ENCODE measurements at regions not wholly inside any gene's neighbourhood (a gene's known extent, or its start where the extent isn't known, plus 50 kb on each side); places are given as distances from the start of the nearest gene placed in this dataset.
"Not testable (repeated sequence)": the region's sequence is repeated elsewhere in the genome, so short reads cannot be mapped to it uniquely, and the experiment has no call there.

DNA sequence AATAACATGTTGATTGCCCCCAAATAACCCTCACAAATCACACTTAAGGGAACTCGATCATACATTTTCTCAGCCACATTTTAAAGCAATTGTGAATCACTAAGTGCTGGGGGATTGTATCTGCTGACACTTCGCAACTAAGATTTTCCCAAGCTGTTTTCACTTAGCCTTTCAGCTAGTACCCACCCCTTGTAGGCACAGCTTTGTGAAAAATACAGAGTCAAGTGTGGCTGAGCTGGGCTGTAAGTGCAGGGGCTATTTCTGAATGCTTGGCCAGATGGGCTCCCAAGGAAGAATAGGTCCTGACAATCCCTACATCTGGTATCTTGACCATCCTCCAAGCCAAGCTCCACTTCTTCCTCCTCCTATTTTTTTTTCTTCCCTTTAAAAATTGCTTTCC, 289.2 kb upstream of the NMUR2 start:
- no peaks in the 10 kb centered on the region for H3K4me1 Mint-ChIP-seq (ENCODE audit: low read depth)
- DNase-seq (ENCODE audit: low spot score) = no peak
- no peaks in the 10 kb centered on the region for H3K27me3 Mint-ChIP-seq (ENCODE audit: insufficient read depth)
- no peak overlapping the region for H3K4me3 Mint-ChIP-seq
- no peak overlapping the region for H3K27ac Mint-ChIP-seq
- H3K36me3 Mint-ChIP-seq (ENCODE audit: low read depth) = no peaks in the 10 kb centered on the region
- H3K9me3 Mint-ChIP-seq = no peaks in the 10 kb centered on the region
- intact Hi-C loops (cut with micrococcal nuclease) = no loop called here

DNA sequence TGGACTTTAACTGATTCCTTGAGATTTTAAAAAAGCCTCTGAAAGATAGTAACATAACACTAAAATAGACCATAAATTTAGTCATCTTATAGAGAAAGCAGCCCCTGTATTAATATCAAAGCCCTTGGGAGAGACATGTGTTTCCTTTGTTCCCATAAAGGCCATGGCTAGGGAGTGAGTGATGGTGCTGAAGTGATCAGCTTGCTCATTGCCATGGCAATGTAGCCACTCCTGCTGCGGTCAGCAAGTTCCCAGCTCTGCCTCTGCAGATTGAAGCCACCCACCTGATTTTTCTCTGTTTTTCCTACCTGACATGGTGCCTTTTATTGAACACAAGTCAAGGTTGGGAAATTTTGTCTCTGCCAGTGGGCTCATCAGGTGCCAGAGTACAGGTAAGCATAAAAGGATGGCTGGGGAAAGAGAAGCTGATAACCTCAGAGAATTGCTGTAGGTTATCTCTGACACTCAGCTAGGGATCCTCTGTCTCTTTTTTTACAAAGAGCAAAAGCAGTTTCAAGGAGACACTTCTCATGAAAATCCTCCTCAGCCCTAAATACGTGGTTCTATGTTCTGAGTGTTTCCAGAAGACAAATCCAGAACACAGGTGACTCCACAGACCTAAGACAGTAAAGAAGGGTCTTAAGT, 296.3 kb upstream of the NMUR2 start:
- H3K36me3 Mint-ChIP-seq (ENCODE audit: low read depth) = no peaks in the 10 kb centered on the region

DNA sequence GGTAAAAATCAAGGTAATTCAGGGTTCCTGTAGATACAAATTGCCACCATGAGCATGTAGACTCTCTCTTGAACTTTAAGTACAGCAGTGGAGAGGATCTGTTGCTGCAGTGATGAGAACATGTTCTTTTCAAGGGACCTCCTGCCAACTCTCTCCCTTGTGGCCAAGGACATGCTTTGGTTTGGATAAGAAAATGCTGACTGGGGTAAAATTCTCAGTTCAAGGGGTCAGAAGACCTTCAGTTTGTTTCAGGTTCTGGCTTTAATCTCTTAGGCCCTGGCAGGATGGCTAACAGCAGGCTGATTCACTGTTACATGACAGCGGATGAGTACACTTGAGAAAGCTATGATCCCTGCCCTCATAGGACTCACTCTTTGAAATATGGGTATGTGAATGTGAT, 299.2 kb upstream of the NMUR2 start:
- Mint-ChIP-seq H3K4me3 (no peak overlapping the region), H3K27ac (no peak overlapping the region), H3K27me3 (ENCODE audit: insufficient read depth) (no peaks in the 10 kb centered on the region), H3K36me3 (ENCODE audit: low read depth) (no peaks in the 10 kb centered on the region), H3K9me3 (no peaks in the 10 kb centered on the region), H3K4me1 (ENCODE audit: low read depth) (no peaks in the 10 kb centered on the region)
- intact Hi-C loops (cut with micrococcal nuclease) = no loop called here
- no peak for DNase-seq (ENCODE audit: low spot score)

More for the DNA sequence above, 296.3 kb upstream of the NMUR2 start:
- H3K27ac Mint-ChIP-seq = no peak overlapping the region
- no peak overlapping the region for H3K4me3 Mint-ChIP-seq
- H3K4me1 Mint-ChIP-seq (ENCODE audit: low read depth) = no peaks in the 10 kb centered on the region
- no peaks in the 10 kb centered on the region for H3K27me3 Mint-ChIP-seq (ENCODE audit: insufficient read depth)
- H3K9me3 Mint-ChIP-seq = no peaks in the 10 kb centered on the region
- intact Hi-C loops (cut with micrococcal nuclease) = no loop called here
- no peak for DNase-seq (ENCODE audit: low spot score)

DNA sequence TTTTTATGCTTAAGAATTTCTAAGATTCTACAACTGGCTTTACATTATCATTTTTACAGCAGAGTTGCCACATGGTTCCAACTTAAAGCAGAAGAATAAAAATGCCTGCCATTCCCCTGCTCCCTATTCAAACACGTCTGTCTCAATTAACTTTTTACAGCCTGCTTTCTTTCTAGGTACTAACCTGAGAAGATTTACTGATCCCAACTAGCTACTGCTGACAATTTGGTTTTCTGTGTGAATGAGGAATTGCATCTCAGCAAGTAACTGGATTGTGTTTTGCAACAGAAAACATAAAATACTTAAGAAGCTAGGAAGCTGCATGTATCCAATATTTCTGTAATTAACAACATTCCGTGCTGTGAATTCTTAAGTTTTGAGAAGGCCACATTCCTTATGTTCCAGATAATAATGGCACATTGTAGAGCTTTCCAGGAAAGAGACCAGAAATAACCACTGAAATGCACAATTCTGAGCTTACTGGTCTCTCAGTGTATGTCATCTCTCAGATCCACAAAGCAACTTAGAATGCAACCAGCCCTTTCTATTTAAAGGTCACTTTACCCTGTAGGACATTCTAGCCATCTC, 306.8 kb upstream of the NMUR2 start:
- Mint-ChIP-seq H3K9me3 (peaks cover 4% of the 10 kb centered on the region), H3K4me3 (no peak overlapping the region), H3K27ac (no peak overlapping the region), H3K36me3 (ENCODE audit: low read depth) (no peaks in the 10 kb centered on the region), H3K27me3 (ENCODE audit: insufficient read depth) (no peaks in the 10 kb centered on the region), H3K4me1 (ENCODE audit: low read depth) (no peaks in the 10 kb centered on the region)
- DNase-seq (ENCODE audit: low spot score) = no peak
- intact Hi-C loops (cut with micrococcal nuclease) = no loop called here

DNA sequence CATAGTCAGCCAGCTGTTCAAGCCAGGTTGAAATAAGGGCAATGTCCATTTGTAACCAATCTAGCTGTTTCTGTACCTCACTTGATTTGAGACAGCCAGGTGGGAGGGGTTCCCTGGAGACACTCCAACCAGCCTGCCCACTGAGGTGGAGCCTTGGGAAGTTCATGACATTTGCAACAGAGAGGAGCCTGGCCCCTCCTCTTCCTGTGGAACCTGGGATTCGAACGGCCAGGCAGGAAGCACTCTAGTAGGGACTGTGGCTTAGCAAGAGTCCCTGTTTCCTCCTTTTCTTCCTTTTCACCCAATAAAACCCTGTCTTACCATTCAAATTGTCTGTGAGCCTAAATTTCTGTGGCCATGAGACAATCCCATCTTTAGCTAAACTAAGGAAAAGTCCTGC, 312.3 kb upstream of the NMUR2 start:
- Mint-ChIP-seq H3K27me3 (ENCODE audit: insufficient read depth) (no peaks in the 10 kb centered on the region), H3K36me3 (ENCODE audit: low read depth) (no peaks in the 10 kb centered on the region), H3K4me1 (ENCODE audit: low read depth) (no peaks in the 10 kb centered on the region), H3K9me3 (peaks cover 17% of the 10 kb centered on the region), H3K27ac (no peak overlapping the region), H3K4me3 (no peak overlapping the region)
- intact Hi-C loops (cut with micrococcal nuclease) = no loop called here
- DNase-seq (ENCODE audit: low spot score) = no peak

DNA sequence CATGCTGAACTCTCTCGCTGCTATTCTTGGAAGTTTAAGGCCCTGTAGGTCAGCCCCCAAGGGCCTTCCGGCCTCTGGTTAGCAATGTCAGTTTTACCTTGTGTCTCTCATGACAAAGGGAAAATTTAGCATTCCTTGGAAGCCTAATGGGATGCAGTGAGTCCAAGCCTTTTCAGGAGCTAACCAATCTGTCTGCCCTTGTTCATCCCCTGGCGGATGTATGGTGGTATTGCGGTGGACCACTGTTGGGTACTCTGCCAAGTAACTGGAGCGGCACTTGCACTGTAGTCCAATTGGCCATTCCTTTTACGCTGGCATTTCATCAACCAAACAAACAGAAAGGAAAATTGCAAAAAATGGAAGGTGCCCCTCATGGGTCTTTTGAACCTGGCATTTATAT, 318.4 kb upstream of the NMUR2 start:
- H3K27ac Mint-ChIP-seq = no peak overlapping the region
- peaks cover 27% of the 10 kb centered on the region for H3K9me3 Mint-ChIP-seq
- no peak for DNase-seq (ENCODE audit: low spot score)
- intact Hi-C loops (cut with micrococcal nuclease) = no loop called here
- no peaks in the 10 kb centered on the region for H3K4me1 Mint-ChIP-seq (ENCODE audit: low read depth)
- H3K4me3 Mint-ChIP-seq = no peak overlapping the region
- no peaks in the 10 kb centered on the region for H3K36me3 Mint-ChIP-seq (ENCODE audit: low read depth)
- H3K27me3 Mint-ChIP-seq (ENCODE audit: insufficient read depth) = no peaks in the 10 kb centered on the region

DNA sequence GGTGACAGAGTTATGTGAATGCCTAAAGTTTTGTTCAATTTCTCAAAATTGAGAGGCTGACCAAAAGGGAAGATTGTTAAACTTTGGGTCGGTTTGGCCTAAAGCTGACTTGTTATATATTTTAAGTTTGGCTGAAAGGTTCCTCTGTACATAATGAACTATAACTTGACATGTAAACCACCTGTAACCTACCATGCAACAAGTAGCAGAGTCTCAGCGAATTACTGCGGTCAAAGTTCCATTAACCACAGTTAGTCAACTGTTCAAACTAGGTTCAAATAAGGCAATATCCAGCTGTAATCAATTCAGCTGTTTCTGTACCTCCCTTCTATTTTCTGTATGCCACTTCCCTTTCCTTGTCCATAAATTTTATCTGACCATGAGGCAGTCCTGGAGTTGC, 325.1 kb upstream of the NMUR2 start:
- no peak for DNase-seq (ENCODE audit: low spot score)
- Mint-ChIP-seq H3K9me3 (no peaks in the 10 kb centered on the region), H3K27ac (no peak overlapping the region), H3K4me3 (no peak overlapping the region), H3K36me3 (ENCODE audit: low read depth) (no peaks in the 10 kb centered on the region), H3K4me1 (ENCODE audit: low read depth) (no peaks in the 10 kb centered on the region), H3K27me3 (ENCODE audit: insufficient read depth) (no peaks in the 10 kb centered on the region)
- intact Hi-C loops (cut with micrococcal nuclease) = no loop called here

DNA sequence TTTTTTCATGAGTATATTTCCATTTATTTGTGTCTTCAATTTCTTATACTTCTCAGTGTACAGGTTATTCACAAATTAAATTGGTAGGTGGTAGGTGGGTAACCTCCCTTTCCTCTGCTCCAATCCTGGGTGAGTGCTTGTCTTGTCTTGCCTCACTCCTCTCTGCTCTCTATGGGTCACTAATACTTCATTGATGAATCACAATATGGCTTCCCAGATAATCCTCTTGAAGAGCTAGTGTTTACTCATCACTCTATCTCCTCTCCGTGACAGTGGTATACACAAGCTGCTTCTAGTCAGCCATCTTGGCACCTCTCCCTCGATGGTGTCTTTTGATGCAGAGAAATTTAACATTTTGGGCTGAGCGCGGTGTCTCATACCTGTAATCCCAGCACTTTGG, 331.8 kb upstream of the NMUR2 start:
- peaks cover 9% of the 10 kb centered on the region for H3K9me3 Mint-ChIP-seq
- no peak overlapping the region for H3K4me3 Mint-ChIP-seq
- no peaks in the 10 kb centered on the region for H3K4me1 Mint-ChIP-seq (ENCODE audit: low read depth)
- no peaks in the 10 kb centered on the region for H3K27me3 Mint-ChIP-seq (ENCODE audit: insufficient read depth)
- H3K36me3 Mint-ChIP-seq (ENCODE audit: low read depth) = no peaks in the 10 kb centered on the region
- no peak overlapping the region for H3K27ac Mint-ChIP-seq
- intact Hi-C loops (cut with micrococcal nuclease) = no loop called here
- DNase-seq (ENCODE audit: low spot score) = no peak

DNA sequence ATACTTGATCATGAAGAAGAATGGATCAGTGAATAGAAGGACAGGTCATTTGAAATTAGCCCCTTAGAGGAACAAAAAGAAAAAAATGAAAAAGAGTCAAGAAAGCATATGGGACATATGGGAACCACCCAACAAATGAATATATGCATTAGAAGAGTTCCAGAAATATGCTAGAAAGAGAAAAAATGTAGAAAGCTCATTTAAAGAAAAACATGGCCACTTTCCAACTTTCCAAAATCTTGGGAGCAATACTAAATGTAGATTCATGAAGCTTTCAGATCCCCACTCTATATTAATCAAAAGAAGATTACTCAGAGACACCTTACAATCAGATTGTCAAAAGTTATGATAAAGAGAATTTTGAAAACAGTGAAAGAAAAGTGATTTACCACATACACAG, 334.8 kb upstream of the NMUR2 start:
- DNase-seq (ENCODE audit: low spot score) = no peak
- Mint-ChIP-seq H3K4me1 (ENCODE audit: low read depth) (no peaks in the 10 kb centered on the region), H3K27me3 (ENCODE audit: insufficient read depth) (no peaks in the 10 kb centered on the region), H3K4me3 (no peak overlapping the region), H3K27ac (no peak overlapping the region), H3K36me3 (ENCODE audit: low read depth) (no peaks in the 10 kb centered on the region), H3K9me3 (peaks cover 13% of the 10 kb centered on the region)
- intact Hi-C loops (cut with micrococcal nuclease) = no loop called here

DNA sequence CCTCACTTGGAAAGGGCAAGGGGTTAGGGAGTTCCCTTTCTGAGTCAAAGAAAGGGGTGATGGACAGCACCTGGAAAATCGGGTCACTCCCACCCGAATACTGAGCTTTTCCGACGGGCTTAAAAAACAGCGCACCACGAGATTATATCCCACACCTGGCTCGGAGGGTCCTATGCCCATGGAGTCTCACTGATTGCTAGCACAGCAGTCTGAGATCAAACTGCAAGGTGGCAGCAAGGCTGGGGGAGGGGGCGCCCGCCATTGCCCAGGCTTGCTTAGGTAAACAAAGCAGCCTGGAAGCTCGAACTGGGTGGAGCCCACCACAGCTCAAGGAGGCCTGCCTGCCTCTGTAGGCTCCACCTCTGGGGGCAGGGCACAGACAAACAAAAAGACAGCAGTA, 336.0 kb upstream of the NMUR2 start:
- H3K4me1 Mint-ChIP-seq (ENCODE audit: low read depth); H3K4me3 Mint-ChIP-seq; intact Hi-C loops (cut with micrococcal nuclease); H3K27me3 Mint-ChIP-seq (ENCODE audit: insufficient read depth); H3K27ac Mint-ChIP-seq; DNase-seq (ENCODE audit: low spot score); H3K36me3 Mint-ChIP-seq (ENCODE audit: low read depth): not testable (repeated sequence)
- H3K9me3 Mint-ChIP-seq = peaks cover 13% of the 10 kb centered on the region

DNA sequence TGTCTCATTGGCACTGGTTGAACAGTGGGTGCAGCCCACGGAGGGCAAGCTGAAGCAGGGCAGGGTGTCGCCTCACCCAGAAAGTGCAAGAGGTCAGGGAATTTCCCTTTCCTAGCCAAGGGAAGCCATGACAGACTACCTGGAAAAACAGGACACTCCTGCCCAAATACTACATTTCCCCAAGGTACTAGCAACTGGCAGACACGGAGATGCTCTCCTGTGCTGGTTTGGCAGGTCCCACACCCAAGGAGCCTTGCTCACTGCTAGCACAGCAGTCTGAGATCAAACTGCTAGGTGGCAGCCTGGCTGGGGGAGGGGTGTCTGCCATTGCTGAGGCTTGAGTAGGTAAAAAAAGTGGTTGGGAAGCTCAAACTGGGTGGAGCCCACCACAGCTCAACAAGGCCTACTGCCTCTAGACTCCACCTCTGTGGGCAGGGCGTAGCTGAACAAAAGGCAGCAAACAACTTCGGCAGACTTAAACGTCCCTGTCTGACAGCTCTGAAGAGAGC, 382.7 kb upstream of the NMUR2 start:
- H3K36me3 Mint-ChIP-seq (ENCODE audit: low read depth); intact Hi-C loops (cut with micrococcal nuclease); H3K4me3 Mint-ChIP-seq; H3K27ac Mint-ChIP-seq; H3K4me1 Mint-ChIP-seq (ENCODE audit: low read depth); DNase-seq (ENCODE audit: low spot score); H3K27me3 Mint-ChIP-seq (ENCODE audit: insufficient read depth): not testable (repeated sequence)
- H3K9me3 Mint-ChIP-seq = peaks cover 13% of the 10 kb centered on the region

DNA sequence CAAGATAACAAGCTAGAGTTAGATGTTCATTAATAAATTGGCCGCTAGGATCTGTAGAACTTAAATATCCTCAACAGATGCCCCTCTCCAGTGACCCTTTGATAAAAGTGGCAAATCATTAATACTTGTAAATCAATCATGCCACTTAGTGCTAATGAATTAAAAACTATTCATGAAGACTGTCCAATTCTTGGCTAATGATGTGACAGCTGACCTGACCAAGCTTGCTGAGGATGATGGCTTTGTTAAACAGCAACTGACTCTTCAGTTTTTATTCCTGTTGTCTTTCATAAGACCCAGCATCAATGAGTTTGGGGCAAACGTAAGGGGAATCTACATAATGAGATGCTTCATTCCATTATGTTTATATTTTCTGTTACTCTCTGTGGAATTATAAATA, 396.8 kb upstream of the NMUR2 start:
- Mint-ChIP-seq H3K27me3 (ENCODE audit: insufficient read depth) (no peaks in the 10 kb centered on the region), H3K4me1 (ENCODE audit: low read depth) (no peaks in the 10 kb centered on the region), H3K9me3 (peaks cover 4% of the 10 kb centered on the region), H3K36me3 (ENCODE audit: low read depth) (no peaks in the 10 kb centered on the region), H3K27ac (no peak overlapping the region), H3K4me3 (no peak overlapping the region)
- intact Hi-C loops (cut with micrococcal nuclease) = no loop called here
- DNase-seq (ENCODE audit: low spot score) = no peak

DNA sequence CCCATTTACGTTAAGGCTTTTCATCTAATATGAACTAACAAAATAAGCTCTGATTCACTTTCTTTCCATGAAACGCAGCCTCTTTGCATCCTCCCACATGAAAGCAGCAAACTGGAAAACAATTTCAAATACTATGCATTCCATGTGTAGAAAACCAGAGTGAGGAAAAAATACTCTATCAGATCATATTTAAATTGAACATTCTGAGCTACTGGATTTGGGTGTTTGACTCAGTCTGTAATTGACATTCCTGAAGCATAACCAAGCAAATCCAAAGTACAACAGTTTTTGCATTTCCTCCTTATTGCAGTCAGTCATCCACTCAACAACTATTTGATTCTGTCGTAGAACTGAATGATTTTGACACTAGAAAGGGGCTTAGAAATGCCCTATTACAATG, 399.1 kb upstream of the NMUR2 start:
- Mint-ChIP-seq H3K4me3 (no peak overlapping the region), H3K27ac (no peak overlapping the region), H3K36me3 (ENCODE audit: low read depth) (no peaks in the 10 kb centered on the region), H3K9me3 (peaks cover 4% of the 10 kb centered on the region), H3K27me3 (ENCODE audit: insufficient read depth) (no peaks in the 10 kb centered on the region), H3K4me1 (ENCODE audit: low read depth) (no peaks in the 10 kb centered on the region)
- intact Hi-C loops (cut with micrococcal nuclease) = no loop called here
- no peak for DNase-seq (ENCODE audit: low spot score)

DNA sequence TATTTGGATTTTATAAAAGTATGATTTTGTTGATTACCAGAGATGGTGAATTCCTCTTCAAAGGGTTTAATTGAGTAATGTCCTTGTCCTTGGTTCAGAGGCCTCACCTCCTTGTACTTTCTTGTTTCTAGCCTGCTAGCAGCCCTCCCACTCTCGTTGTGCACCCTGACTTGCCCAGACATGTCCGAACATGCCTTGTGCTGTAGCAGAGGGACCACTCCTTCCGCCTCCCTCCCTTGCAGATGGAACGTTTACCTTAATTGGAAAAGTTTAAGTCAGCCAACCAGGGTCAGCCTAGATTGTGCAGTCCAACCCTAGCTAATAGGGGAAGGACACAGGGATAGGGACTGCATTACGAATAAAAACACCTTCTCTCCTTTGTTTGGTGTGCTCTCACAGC, 406.9 kb upstream of the NMUR2 start:
- no peak for DNase-seq (ENCODE audit: low spot score)
- intact Hi-C loops (cut with micrococcal nuclease) = no loop called here
- H3K9me3 Mint-ChIP-seq = peaks cover 5% of the 10 kb centered on the region
- H3K4me1 Mint-ChIP-seq (ENCODE audit: low read depth) = no peaks in the 10 kb centered on the region
- no peaks in the 10 kb centered on the region for H3K36me3 Mint-ChIP-seq (ENCODE audit: low read depth)
- H3K27me3 Mint-ChIP-seq (ENCODE audit: insufficient read depth) = no peaks in the 10 kb centered on the region
- no peak overlapping the region for H3K4me3 Mint-ChIP-seq
- H3K27ac Mint-ChIP-seq = no peak overlapping the region
